ENCODE measurements at regions not wholly inside any gene's neighbourhood (a gene's known extent, or its start where the extent isn't known, plus 50 kb on each side); places are given as distances from the start of the nearest gene placed in this dataset.

- H3K27ac Mint-ChIP-seq, result no peak overlapping the region
- DNase-seq (ENCODE audit: low spot score in 2 of 2), result no peak
- H3K4me1 Mint-ChIP-seq, result no peaks in the 10 kb centered on the region
- no peaks in the 10 kb centered on the region for H3K36me3 Mint-ChIP-seq
- no peak overlapping the region for H3K4me3 Mint-ChIP-seq
- peaks cover 4% of the 10 kb centered on the region for H3K9me3 Mint-ChIP-seq
- no peak for ATAC-seq
Observed at GRCh38 chr3:66165660-66166059, 55.1 kb upstream of the SLC25A26 start.

GRCh38 chr3:66164155-66164554, 56.6 kb upstream of the SLC25A26 start:
- DNase-seq (ENCODE audit: low spot score in 2 of 2), result no peak
- no peaks in the 10 kb centered on the region for H3K36me3 Mint-ChIP-seq
- no peak overlapping the region for H3K27ac Mint-ChIP-seq
- H3K9me3 Mint-ChIP-seq, result peaks cover 4% of the 10 kb centered on the region
- H3K4me1 Mint-ChIP-seq, result no peaks in the 10 kb centered on the region
- ATAC-seq, result no peak
- no peak overlapping the region for H3K4me3 Mint-ChIP-seq

GRCh38 chr3:66163222-66163621, 57.6 kb upstream of the SLC25A26 start:
- peaks cover 4% of the 10 kb centered on the region for H3K9me3 Mint-ChIP-seq
- no peaks in the 10 kb centered on the region for H3K4me1 Mint-ChIP-seq
- H3K27ac Mint-ChIP-seq, result no peak overlapping the region
- H3K4me3 Mint-ChIP-seq, result no peak overlapping the region
- H3K36me3 Mint-ChIP-seq, result no peaks in the 10 kb centered on the region
- no peak for DNase-seq (ENCODE audit: low spot score in 2 of 2)
- ATAC-seq, result no peak

GRCh38 chr3:66162766-66163165, 58.0 kb upstream of the SLC25A26 start:
- Mint-ChIP-seq H3K27ac (no peak overlapping the region), H3K9me3 (peaks cover 4% of the 10 kb centered on the region), H3K4me3 (no peak overlapping the region), H3K36me3 (no peaks in the 10 kb centered on the region), H3K4me1 (no peaks in the 10 kb centered on the region)
- ATAC-seq (no peak), DNase-seq (ENCODE audit: low spot score in 2 of 2) (no peak)

GRCh38 chr3:66158933-66159683, 61.7 kb upstream of the SLC25A26 start:
- no peak overlapping the region for H3K4me3 Mint-ChIP-seq
- ATAC-seq (peak; percentile 26), DNase-seq (ENCODE audit: low spot score in 2 of 2) (no peak)
- H3K4me1 Mint-ChIP-seq, result no peaks in the 10 kb centered on the region
- H3K36me3 Mint-ChIP-seq, result no peaks in the 10 kb centered on the region
- no peaks in the 10 kb centered on the region for H3K9me3 Mint-ChIP-seq
- no peak overlapping the region for H3K27ac Mint-ChIP-seq

GRCh38 chr3:66154444-66154861, 66.3 kb upstream of the SLC25A26 start:
- no peak overlapping the region for H3K27ac Mint-ChIP-seq
- ATAC-seq, result no peak
- no peaks in the 10 kb centered on the region for H3K4me1 Mint-ChIP-seq

GRCh38 chr3:66153481-66154443, 67.0 kb upstream of the SLC25A26 start:
- no peaks in the 10 kb centered on the region for H3K4me1 Mint-ChIP-seq
- no peaks in the 10 kb centered on the region for H3K36me3 Mint-ChIP-seq
- no peak overlapping the region for H3K4me3 Mint-ChIP-seq
- no peak for DNase-seq (ENCODE audit: low spot score in 2 of 2)
- H3K27ac Mint-ChIP-seq, result no peak overlapping the region
- no peaks in the 10 kb centered on the region for H3K9me3 Mint-ChIP-seq
- no peak for ATAC-seq

More at GRCh38 chr3:66154444-66154861, 66.3 kb upstream of the SLC25A26 start:
- DNase-seq (ENCODE audit: low spot score in 2 of 2), result no peak
- Mint-ChIP-seq H3K9me3 (no peaks in the 10 kb centered on the region), H3K4me3 (no peak overlapping the region), H3K36me3 (no peaks in the 10 kb centered on the region)

GRCh38 chr3:66152336-66152735, 68.5 kb upstream of the SLC25A26 start:
- Mint-ChIP-seq H3K4me1 (no peaks in the 10 kb centered on the region), H3K4me3 (no peak overlapping the region), H3K9me3 (no peaks in the 10 kb centered on the region), H3K27ac (no peak overlapping the region), H3K36me3 (no peaks in the 10 kb centered on the region)
- ATAC-seq (no peak), DNase-seq (ENCODE audit: low spot score in 2 of 2) (no peak)

GRCh38 chr3:66150977-66151376, 69.8 kb upstream of the SLC25A26 start:
- H3K36me3 Mint-ChIP-seq, result no peaks in the 10 kb centered on the region
- no peaks in the 10 kb centered on the region for H3K9me3 Mint-ChIP-seq
- DNase-seq (ENCODE audit: low spot score in 2 of 2), result no peak
- H3K27ac Mint-ChIP-seq, result no peak overlapping the region
- no peak for ATAC-seq
- H3K4me3 Mint-ChIP-seq, result no peak overlapping the region
- no peaks in the 10 kb centered on the region for H3K4me1 Mint-ChIP-seq

GRCh38 chr3:66149269-66149668, 71.5 kb upstream of the SLC25A26 start:
- H3K27ac Mint-ChIP-seq, result no peak overlapping the region
- no peak for DNase-seq (ENCODE audit: low spot score in 2 of 2)
- no peaks in the 10 kb centered on the region for H3K36me3 Mint-ChIP-seq
- ATAC-seq, result no peak
- H3K9me3 Mint-ChIP-seq, result no peaks in the 10 kb centered on the region
- H3K4me3 Mint-ChIP-seq, result no peak overlapping the region
- no peaks in the 10 kb centered on the region for H3K4me1 Mint-ChIP-seq

GRCh38 chr3:66145408-66145733, 75.4 kb upstream of the SLC25A26 start:
- no peak for DNase-seq (ENCODE audit: low spot score in 2 of 2)
- Mint-ChIP-seq H3K4me1 (no peaks in the 10 kb centered on the region), H3K4me3 (no peak overlapping the region), H3K9me3 (no peaks in the 10 kb centered on the region), H3K36me3 (no peaks in the 10 kb centered on the region), H3K27ac (no peak overlapping the region)
- no peak for ATAC-seq

GRCh38 chr3:66144568-66145407, 76.0 kb upstream of the SLC25A26 start:
- no peak for DNase-seq (ENCODE audit: low spot score in 2 of 2)
- Mint-ChIP-seq H3K36me3 (no peaks in the 10 kb centered on the region), H3K9me3 (no peaks in the 10 kb centered on the region), H3K4me1 (no peaks in the 10 kb centered on the region), H3K4me3 (no peak overlapping the region), H3K27ac (no peak overlapping the region)
- no peak for ATAC-seq

GRCh38 chr3:66142079-66142478, 78.7 kb upstream of the SLC25A26 start:
- Mint-ChIP-seq H3K36me3 (no peaks in the 10 kb centered on the region), H3K4me1 (no peaks in the 10 kb centered on the region), H3K27ac (no peak overlapping the region), H3K9me3 (no peaks in the 10 kb centered on the region), H3K4me3 (no peak overlapping the region)
- ATAC-seq (no peak), DNase-seq (ENCODE audit: low spot score in 2 of 2) (no peak)

GRCh38 chr3:66140743-66141372, 79.9 kb upstream of the SLC25A26 start:
- DNase-seq (ENCODE audit: low spot score in 2 of 2) (no peak), ATAC-seq (no peak)
- Mint-ChIP-seq H3K4me3 (no peak overlapping the region), H3K36me3 (no peaks in the 10 kb centered on the region), H3K9me3 (no peaks in the 10 kb centered on the region), H3K27ac (no peak overlapping the region), H3K4me1 (no peaks in the 10 kb centered on the region)

- no peak for ATAC-seq
- Mint-ChIP-seq H3K4me3 (no peak overlapping the region), H3K27ac (no peak overlapping the region), H3K36me3 (no peaks in the 10 kb centered on the region), H3K4me1 (no peaks in the 10 kb centered on the region), H3K9me3 (no peaks in the 10 kb centered on the region)
- DNase-seq (ENCODE audit: low spot score in 2 of 2), result no peak
Observed at GRCh38 chr3:66140106-66140505, 80.7 kb upstream of the SLC25A26 start.
